ENCODE measurements at regions not wholly inside any gene's neighbourhood (a gene's known extent, or its start where the extent isn't known, plus 50 kb on each side); places are given as distances from the start of the nearest gene placed in this dataset.
"Not testable (repeated sequence)": the region's sequence is repeated elsewhere in the genome, so short reads cannot be mapped to it uniquely, and the experiment has no call there.

GRCh38 chr1:8230292-8230621 is 87.7 kb upstream of the SLC45A1 start:
- no peaks in the 10 kb centered on the region for H3K9me3 ChIP-seq
- peaks cover 0 to 8% (median 0%) of the 10 kb centered on the region in 9 donors for H3K4me1 ChIP-seq
- no peak overlapping the region for H3K27ac ChIP-seq
- 89 to 91% methylated on average over 7 of the region's 7 CpGs for WGBS, 2 donors
- intact Hi-C loops (cut with DNase I), result loop anchor here in 2 of 10 donors (10.0 kb wide), 1 partner anchor 195 kb away; no protein-coding TSS in a partner anchor
- no peak for DNase-seq
- ATAC-seq, result no peak
- no peak for TF ChIP-seq CTCF (IDR thresholded peaks at IDR 0.05)
- H3K27me3 ChIP-seq, result peaks cover 0 to 21% (median 12%) of the 10 kb centered on the region in 7 donors
- H3K4me3 ChIP-seq, result no peak overlapping the region
- H3K36me3 ChIP-seq, result no peaks in the 10 kb centered on the region

GRCh38 chr1:8228253-8228652 is 89.7 kb upstream of the SLC45A1 start:
- H3K4me3 ChIP-seq, result no peak overlapping the region
- no peak overlapping the region for H3K27ac ChIP-seq
- ATAC-seq (no peak), DNase-seq (no peak)
- 93 to 95% methylated on average over 2 of the region's 2 CpGs for WGBS, 2 donors
- H3K27me3 ChIP-seq, result peaks cover 0 to 13% (median 7%) of the 10 kb centered on the region in 7 donors
- intact Hi-C loops (cut with DNase I), result no loop called here
- H3K9me3 ChIP-seq, result no peaks in the 10 kb centered on the region
- H3K4me1 ChIP-seq, result peaks cover 0 to 21% (median 0%) of the 10 kb centered on the region in 9 donors
- no peak for TF ChIP-seq CTCF (IDR thresholded peaks at IDR 0.05)
- H3K36me3 ChIP-seq, result no peaks in the 10 kb centered on the region

- WGBS, 2 donors, result 94 to 96% methylated on average over 2 of the region's 2 CpGs
- H3K36me3 ChIP-seq; H3K4me3 ChIP-seq; ATAC-seq; H3K27ac ChIP-seq; intact Hi-C loops (cut with DNase I); DNase-seq; H3K9me3 ChIP-seq: not testable (repeated sequence)
- Histone ChIP-seq H3K4me1 (peaks cover 0 to 21% (median 0%) of the 10 kb centered on the region in 9 donors), H3K27me3 (peaks cover 0 to 10% (median 4%) of the 10 kb centered on the region in 7 donors)
Measured at GRCh38 chr1:8227674-8228073, 90.2 kb upstream of the SLC45A1 start.

- TF ChIP-seq CTCF (IDR thresholded peaks at IDR 0.05), result no peak
- Histone ChIP-seq H3K27ac (peak overlapping the region in 1 of 10 donors; percentile 31), H3K4me1 (peaks cover 0 to 21% (median 0%) of the 10 kb centered on the region in 9 donors), H3K27me3 (peaks cover 0 to 4% (median 0%) of the 10 kb centered on the region in 7 donors), H3K36me3 (no peaks in the 10 kb centered on the region), H3K9me3 (no peaks in the 10 kb centered on the region), H3K4me3 (no peak overlapping the region)
- ATAC-seq (no peak), DNase-seq (no peak)
- intact Hi-C loops (cut with DNase I), result loop anchor here in 1 of 10 donors (1.0 kb wide), 1 partner anchor 93 kb away; no protein-coding TSS in a partner anchor
- WGBS, 2 donors, result 55 to 68% methylated on average over 5 of the region's 5 CpGs
Measured at GRCh38 chr1:8226747-8227146, 91.2 kb upstream of the SLC45A1 start.

GRCh38 chr1:8226024-8226423 is 91.9 kb upstream of the SLC45A1 start:
- WGBS, 2 donors, result 86 to 91% methylated on average over 5 of the region's 5 CpGs
- not testable (repeated sequence) for ATAC-seq
- intact Hi-C loops (cut with DNase I), result loop anchor here in 1 of 10 donors (1.0 kb wide), 1 partner anchor 93 kb away; no protein-coding TSS in a partner anchor

More at GRCh38 chr1:8226024-8226423, 91.9 kb upstream of the SLC45A1 start:
- DNase-seq, H3K27me3 ChIP-seq, H3K36me3 ChIP-seq, H3K4me3 ChIP-seq, H3K9me3 ChIP-seq, H3K27ac ChIP-seq: not testable (repeated sequence)
- H3K4me1 ChIP-seq, result peaks cover 0 to 21% (median 0%) of the 10 kb centered on the region in 9 donors
